ENCODE measurements at regions not wholly inside any gene's neighbourhood (a gene's known extent, or its start where the extent isn't known, plus 50 kb on each side); places are given as distances from the start of the nearest gene placed in this dataset.

- TF ChIP-seq POLR2AphosphoS5 (IDR thresholded peaks at IDR 0.05; ENCODE audit: borderline replicate concordance, low read depth, low read length) (no peak), EZH2 (IDR thresholded peaks at IDR 0.05) (no peak)
These were observed 767.4 kb downstream of the TDRD15 start for GRCh38 chr2:21891191-21891590.

All from SK-N-MC (cell line).